ENCODE measurements at regions not wholly inside any gene's neighbourhood (a gene's known extent, or its start where the extent isn't known, plus 50 kb on each side); places are given as distances from the start of the nearest gene placed in this dataset.
"Not testable (repeated sequence)": the region's sequence is repeated elsewhere in the genome, so short reads cannot be mapped to it uniquely, and the experiment has no call there.

DNA sequence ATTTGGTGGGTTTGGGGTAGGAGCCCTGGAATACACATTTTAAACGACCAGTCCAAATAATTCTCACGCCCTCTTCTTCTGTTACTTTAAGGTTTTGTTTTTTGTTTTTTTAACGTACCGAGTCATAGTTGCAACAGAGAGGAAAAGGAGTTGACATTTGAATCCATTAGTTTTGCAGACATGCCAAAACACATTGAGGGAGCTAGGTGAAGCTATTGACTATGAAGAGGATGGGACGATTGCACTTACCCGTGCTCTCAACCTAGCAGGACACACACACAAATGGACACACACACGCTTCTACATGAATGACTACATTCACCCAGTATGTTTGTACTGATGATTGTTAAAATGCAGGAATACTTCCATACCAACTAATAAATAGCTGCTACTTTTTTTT lies 54.3 kb upstream of the CIT start:
- Mint-ChIP-seq H3K9me3 (no peaks in the 10 kb centered on the region), H3K4me1 (ENCODE audit: unreplicated experiment) (no peaks in the 10 kb centered on the region), H3K27me3 (peaks cover 3% of the 10 kb centered on the region), H3K36me3 (no peaks in the 10 kb centered on the region), H3K27ac (no peak overlapping the region), H3K4me3 (no peak overlapping the region)
- TF ChIP-seq, protein P1, sequence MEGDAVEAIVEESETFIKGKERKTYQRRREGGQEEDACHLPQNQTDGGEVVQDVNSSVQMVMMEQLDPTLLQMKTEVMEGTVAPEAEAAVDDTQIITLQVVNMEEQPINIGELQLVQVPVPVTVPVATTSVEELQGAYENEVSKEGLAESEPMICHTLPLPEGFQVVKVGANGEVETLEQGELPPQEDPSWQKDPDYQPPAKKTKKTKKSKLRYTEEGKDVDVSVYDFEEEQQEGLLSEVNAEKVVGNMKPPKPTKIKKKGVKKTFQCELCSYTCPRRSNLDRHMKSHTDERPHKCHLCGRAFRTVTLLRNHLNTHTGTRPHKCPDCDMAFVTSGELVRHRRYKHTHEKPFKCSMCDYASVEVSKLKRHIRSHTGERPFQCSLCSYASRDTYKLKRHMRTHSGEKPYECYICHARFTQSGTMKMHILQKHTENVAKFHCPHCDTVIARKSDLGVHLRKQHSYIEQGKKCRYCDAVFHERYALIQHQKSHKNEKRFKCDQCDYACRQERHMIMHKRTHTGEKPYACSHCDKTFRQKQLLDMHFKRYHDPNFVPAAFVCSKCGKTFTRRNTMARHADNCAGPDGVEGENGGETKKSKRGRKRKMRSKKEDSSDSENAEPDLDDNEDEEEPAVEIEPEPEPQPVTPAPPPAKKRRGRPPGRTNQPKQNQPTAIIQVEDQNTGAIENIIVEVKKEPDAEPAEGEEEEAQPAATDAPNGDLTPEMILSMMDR (conservative IDR thresholded peaks at IDR 0.05) = no peak
- DNase-seq (ENCODE audit: extremely low spot score, unreplicated experiment) = no peak

DNA sequence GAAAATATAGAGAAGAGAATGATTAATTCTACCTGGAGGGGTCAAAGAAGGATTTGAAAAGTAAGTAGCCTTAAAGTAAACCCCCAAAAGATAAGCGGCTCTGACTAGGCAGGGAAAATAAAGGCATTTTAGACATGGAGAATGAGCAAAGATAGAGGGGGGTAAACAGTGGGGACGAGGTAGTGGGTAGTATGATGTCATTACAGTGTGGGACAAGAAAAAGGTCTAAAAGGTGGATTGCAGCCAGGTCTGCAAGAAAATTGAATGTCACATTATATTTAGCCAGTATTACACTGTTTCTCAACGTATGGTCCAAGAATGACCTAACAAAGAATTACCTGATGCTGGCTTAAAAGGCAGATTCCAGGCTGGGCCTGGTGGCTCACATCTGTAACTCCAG lies 55.8 kb upstream of the CIT start:
- H3K4me1 Mint-ChIP-seq (ENCODE audit: unreplicated experiment) = no peaks in the 10 kb centered on the region
- H3K27ac Mint-ChIP-seq = no peak overlapping the region
- peaks cover 3% of the 10 kb centered on the region for H3K27me3 Mint-ChIP-seq
- TF ChIP-seq, protein P1 (conservative IDR thresholded peaks at IDR 0.05) = no peak
- no peaks in the 10 kb centered on the region for H3K36me3 Mint-ChIP-seq
- H3K4me3 Mint-ChIP-seq = no peak overlapping the region
- no peaks in the 10 kb centered on the region for H3K9me3 Mint-ChIP-seq
- no peak for DNase-seq (ENCODE audit: extremely low spot score, unreplicated experiment)

DNA sequence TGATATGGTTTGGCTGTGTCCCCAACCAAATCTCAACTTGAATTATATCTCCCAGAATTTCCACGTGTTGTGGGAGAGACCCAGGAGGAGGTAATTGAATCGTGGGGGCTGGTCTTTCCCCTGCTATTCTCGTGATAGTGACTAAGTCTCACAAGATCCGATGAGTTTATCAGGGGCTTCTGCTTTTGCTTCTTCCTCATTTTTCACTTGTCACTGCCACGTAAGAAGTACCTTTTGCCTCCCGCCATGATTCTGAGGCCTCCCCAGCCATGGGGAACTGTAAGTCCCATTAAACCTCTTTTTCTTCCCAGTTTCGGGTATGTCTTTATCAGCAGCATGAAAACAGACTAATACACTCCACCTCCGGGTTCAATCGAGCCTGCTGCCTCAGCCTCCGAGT lies 54.3 kb upstream of the BICDL1 start:
- H3K4me1 Mint-ChIP-seq (ENCODE audit: unreplicated experiment); H3K9me3 Mint-ChIP-seq; DNase-seq (ENCODE audit: extremely low spot score, unreplicated experiment); H3K27me3 Mint-ChIP-seq; H3K4me3 Mint-ChIP-seq; H3K36me3 Mint-ChIP-seq; H3K27ac Mint-ChIP-seq: not testable (repeated sequence)

DNA sequence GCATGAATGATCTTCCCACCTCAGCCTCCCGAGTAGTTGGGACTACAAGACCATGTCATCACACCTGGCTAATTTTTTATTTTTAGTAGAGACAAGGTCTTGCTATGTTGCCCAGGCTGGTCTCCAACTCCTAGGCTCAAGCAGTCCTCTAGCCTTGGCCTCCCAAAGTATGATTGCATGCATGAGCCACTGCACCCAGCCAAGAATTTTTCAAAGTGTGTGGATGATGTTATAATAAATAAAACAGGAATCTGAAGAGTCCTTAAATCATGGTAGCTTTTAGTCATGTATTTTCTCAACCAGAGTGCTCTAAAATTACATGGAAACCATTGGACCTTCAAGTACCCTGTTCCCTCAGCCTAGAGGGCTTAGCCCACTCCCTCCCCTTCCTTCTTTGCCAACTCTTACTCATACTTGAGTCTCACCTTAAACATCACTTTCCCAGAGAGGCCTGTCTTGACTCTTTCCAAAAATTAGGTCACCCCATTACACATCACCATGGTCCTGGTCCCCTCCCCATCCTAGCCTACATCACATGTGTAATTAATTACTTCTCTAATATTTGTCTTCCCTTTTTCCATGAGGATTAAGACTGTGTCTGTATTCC lies 52.2 kb upstream of the BICDL1 start:
- TF ChIP-seq, protein P1 (conservative IDR thresholded peaks at IDR 0.05) = no peak
- no peaks in the 10 kb centered on the region for H3K36me3 Mint-ChIP-seq
- no peak overlapping the region for H3K27ac Mint-ChIP-seq
- no peaks in the 10 kb centered on the region for H3K4me1 Mint-ChIP-seq (ENCODE audit: unreplicated experiment)
- DNase-seq (ENCODE audit: extremely low spot score, unreplicated experiment) = no peak
- H3K27me3 Mint-ChIP-seq = peaks cover 3% of the 10 kb centered on the region
- no peak overlapping the region for H3K4me3 Mint-ChIP-seq
- no peaks in the 10 kb centered on the region for H3K9me3 Mint-ChIP-seq

DNA sequence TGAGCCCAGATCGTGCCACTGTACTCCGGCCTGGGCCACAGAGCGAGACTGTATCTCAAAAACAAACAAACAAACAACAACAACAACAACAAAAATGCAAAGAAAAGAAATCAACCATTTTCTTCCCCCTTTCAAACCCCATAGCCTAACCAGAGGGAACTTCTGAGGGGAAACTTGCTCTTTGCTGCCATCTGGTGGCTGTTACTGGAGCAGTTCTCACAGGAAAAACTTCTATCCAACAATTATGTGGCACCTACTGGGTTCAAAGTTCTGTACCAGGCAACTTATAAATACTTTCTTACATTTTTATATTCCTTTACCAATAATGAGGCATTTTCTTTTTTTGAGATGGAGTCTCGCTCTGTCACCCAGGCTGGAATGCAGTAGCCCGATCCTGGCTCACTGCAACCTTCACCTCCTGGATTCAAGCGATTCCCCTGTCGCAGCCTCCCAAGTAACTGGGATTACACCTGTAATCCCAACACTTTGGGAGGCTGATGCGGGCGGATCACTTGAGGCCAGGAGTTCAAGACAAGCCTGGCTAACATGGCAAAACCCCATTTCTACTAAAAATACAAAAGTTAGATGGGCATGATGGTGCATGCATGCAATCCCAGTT lies 50.9 kb upstream of the BICDL1 start:
- no peaks in the 10 kb centered on the region for H3K36me3 Mint-ChIP-seq
- no peak overlapping the region for H3K27ac Mint-ChIP-seq
- no peaks in the 10 kb centered on the region for H3K9me3 Mint-ChIP-seq
- no peaks in the 10 kb centered on the region for H3K4me1 Mint-ChIP-seq (ENCODE audit: unreplicated experiment)
- peaks cover 3% of the 10 kb centered on the region for H3K27me3 Mint-ChIP-seq
- TF ChIP-seq, protein P1 (conservative IDR thresholded peaks at IDR 0.05) = peak; percentile 93
- H3K4me3 Mint-ChIP-seq = no peak overlapping the region
- DNase-seq (ENCODE audit: extremely low spot score, unreplicated experiment) = no peak
